Upper lobe of right lung (tissue), 1 donor: ENCODE measurements at regions not wholly inside any gene's neighbourhood (a gene's known extent, or its start where the extent isn't known, plus 50 kb on each side); places are given as distances from the start of the nearest gene placed in this dataset.

Experiments
- ATAC-seq: fragments of 200-7000 bp; cut with Tn5 transposase; one replicate; pipeline ENCODE4 v1.9.1; 2020; ENCODE audit warnings: mild to moderate bottlenecking, moderate library complexity
- DNase-seq: peaks from one replicate; pipeline ENCODE4 v3.0.0-alpha.2; 2020
- H3K27ac ChIP-seq: fragments of 200-600 bp; one replicate; pipeline ENCODE4 v1.8.0; 2022
- H3K27me3 ChIP-seq: fragments of 200-600 bp; one replicate; pipeline ENCODE4 v1.8.0; 2022; ENCODE audit warnings: mild to moderate bottlenecking
- H3K36me3 ChIP-seq: fragments of 200-600 bp; one replicate; pipeline ENCODE4 v1.8.0; 2022
- H3K4me1 ChIP-seq: fragments of 200-600 bp; one replicate; pipeline ENCODE4 v1.8.0; 2022
- H3K4me3 ChIP-seq: fragments of 200-600 bp; one replicate; pipeline ENCODE4 v1.8.0; 2022; ENCODE audit warnings: mild to moderate bottlenecking
- H3K9me3 ChIP-seq: fragments of 200-600 bp; one replicate; pipeline ENCODE4 v1.8.0; 2022
- CTCF ChIP-seq: fragments of 200-600 bp; IDR thresholded peaks from one replicate; pipeline ENCODE4 v1.8.0; 2022; ENCODE audit warnings: antibody characterized with exemption
- intact Hi-C: fragments of 100-400 bp; cut with DNase I; formaldehyde crosslinking; loops from one replicate; pipeline ENCODE4 v1.11.0; 2022
- donor health status: DM: no; HTN: yes; CAD: no; lungs with severe emphysema.

GRCh38 chr9:111152614-111153406 lies 114.5 kb upstream of the LPAR1 start:
- Histone ChIP-seq H3K27me3 (no peaks in the 10 kb centered on the region), H3K4me3 (no peak overlapping the region), H3K36me3 (no peaks in the 10 kb centered on the region), H3K27ac (no peak overlapping the region), H3K4me1 (peaks cover 3% of the 10 kb centered on the region), H3K9me3 (no peaks in the 10 kb centered on the region)
- ATAC-seq (no peak), DNase-seq (no peak)
- TF ChIP-seq CTCF, result no peak
- intact Hi-C loops, result no loop called here

- Histone ChIP-seq H3K4me3 (no peak overlapping the region), H3K4me1 (peaks cover 3% of the 10 kb centered on the region), H3K9me3 (no peaks in the 10 kb centered on the region), H3K36me3 (no peaks in the 10 kb centered on the region), H3K27ac (no peak overlapping the region), H3K27me3 (no peaks in the 10 kb centered on the region)
- DNase-seq (no peak), ATAC-seq (no peak)
- no peak for TF ChIP-seq CTCF
- intact Hi-C loops, result no loop called here
These were observed 113.3 kb upstream of the LPAR1 start for GRCh38 chr9:111151537-111151936.

DNA sequence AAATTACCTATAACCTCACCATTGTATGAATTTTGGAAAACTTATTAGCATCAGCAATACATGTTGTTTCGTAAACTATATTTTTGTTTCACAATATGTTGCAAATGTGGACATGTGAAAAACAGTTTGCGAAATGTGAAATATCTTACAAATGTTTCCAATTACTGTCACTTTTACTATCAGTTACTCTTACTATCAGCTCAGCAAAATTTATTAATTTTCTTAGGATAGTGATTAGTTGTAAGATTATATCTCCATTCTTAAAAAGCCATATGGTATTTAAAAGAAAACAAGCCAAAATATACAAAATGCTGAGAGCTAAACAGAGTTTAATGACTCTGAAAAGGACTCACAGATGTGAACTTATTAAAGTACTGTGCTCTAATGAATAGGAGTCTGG lies 111.9 kb upstream of the LPAR1 start:
- intact Hi-C loops, result no loop called here
- DNase-seq (no peak), ATAC-seq (no peak)

DNA sequence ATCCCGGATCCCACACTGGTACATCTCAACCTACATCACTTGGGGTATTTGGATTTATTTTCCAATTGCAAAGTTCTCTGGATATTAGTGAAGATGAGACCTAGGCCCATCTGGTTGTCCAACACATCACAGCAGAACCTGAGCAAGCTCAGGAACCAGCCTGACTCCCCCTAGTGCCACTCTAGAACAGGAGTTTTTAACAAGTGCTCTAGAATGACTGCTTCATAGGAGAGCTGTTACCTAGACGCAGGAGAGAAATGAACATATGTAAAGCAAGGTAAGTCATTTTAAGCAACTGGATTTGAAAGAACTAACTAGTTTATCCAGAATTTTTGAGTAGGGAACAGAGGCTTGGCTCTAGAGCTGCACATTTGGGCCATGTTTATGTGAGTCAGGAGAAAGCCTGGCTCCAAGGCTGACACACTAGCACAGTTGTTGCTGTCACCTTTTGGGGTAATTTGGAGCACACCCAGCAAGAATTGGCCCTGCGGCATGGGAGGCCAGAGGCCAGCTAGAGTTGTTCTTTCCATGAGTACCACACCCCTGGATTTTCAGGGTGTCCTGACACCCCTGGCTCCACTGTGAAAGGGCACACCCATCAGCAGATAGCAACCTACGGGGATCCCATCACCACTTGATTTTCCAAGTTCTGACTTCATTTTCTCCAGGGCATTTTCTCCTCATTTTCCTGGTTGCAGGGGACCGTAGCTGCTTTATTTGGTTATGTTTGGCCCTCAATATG lies 110.9 kb upstream of the LPAR1 start:
- DNase-seq, result no peak
- no peak overlapping the region for H3K27ac ChIP-seq

More for the DNA sequence above, 111.9 kb upstream of the LPAR1 start:
- TF ChIP-seq CTCF, result no peak
- Histone ChIP-seq H3K4me1 (peaks cover 3% of the 10 kb centered on the region), H3K4me3 (no peak overlapping the region), H3K36me3 (no peaks in the 10 kb centered on the region), H3K27me3 (no peaks in the 10 kb centered on the region), H3K27ac (no peak overlapping the region), H3K9me3 (no peaks in the 10 kb centered on the region)

More for the DNA sequence above, 110.9 kb upstream of the LPAR1 start:
- H3K9me3 ChIP-seq, result no peaks in the 10 kb centered on the region
- intact Hi-C loops, result no loop called here
- no peak for TF ChIP-seq CTCF
- peaks cover 3% of the 10 kb centered on the region for H3K4me1 ChIP-seq
- H3K27me3 ChIP-seq, result no peaks in the 10 kb centered on the region
- no peak overlapping the region for H3K4me3 ChIP-seq
- H3K36me3 ChIP-seq, result no peaks in the 10 kb centered on the region
- no peak for ATAC-seq
